ENCODE measurements at regions not wholly inside any gene's neighbourhood (a gene's known extent, or its start where the extent isn't known, plus 50 kb on each side); places are given as distances from the start of the nearest gene placed in this dataset.

DNA sequence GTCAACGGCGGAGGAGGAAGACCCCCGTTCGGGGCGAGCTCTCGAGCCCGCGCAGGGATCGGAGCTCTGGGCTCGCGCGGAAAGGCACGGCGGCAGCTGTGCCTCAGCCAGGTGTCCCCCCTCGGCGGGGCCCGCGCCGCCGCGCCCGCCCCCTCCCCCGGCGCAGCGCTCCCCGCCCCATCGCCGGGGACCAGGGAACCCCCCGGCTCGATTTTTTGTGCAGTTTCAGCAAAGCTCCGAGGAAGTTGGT, 110.0 kb downstream of the KCNRG start:
- no peaks in the 10 kb centered on the region for H3K27me3 ChIP-seq (ENCODE audit: insufficient read depth, low read depth)
- intact Hi-C loops (cut with micrococcal nuclease; ENCODE audit: unreplicated experiment): loop anchor here (2.0 to 10.0 kb wide), 2 partner anchors 128 to 550 kb away; partner anchors contain the start of gene TRIM13
- H3K4me3 ChIP-seq: peak overlapping the region; percentile 91
- H3K27ac ChIP-seq: peak overlapping the region; percentile 80
- H3K4me1 ChIP-seq (replicated peaks; ENCODE audit: insufficient read depth): peaks cover 29% of the 10 kb centered on the region
- BruUV-seq (replicated peaks): no TSS peak
- peaks cover 34% of the 10 kb centered on the region for H3K79me2 ChIP-seq (ENCODE audit: low read depth)
- peak overlapping the region; percentile 93 for H2AFZ ChIP-seq
- no peak for TF ChIP-seq EZH2 (IDR thresholded peaks at IDR 0.05; ENCODE audit: low read depth)
- TF ChIP-seq, protein P1, sequence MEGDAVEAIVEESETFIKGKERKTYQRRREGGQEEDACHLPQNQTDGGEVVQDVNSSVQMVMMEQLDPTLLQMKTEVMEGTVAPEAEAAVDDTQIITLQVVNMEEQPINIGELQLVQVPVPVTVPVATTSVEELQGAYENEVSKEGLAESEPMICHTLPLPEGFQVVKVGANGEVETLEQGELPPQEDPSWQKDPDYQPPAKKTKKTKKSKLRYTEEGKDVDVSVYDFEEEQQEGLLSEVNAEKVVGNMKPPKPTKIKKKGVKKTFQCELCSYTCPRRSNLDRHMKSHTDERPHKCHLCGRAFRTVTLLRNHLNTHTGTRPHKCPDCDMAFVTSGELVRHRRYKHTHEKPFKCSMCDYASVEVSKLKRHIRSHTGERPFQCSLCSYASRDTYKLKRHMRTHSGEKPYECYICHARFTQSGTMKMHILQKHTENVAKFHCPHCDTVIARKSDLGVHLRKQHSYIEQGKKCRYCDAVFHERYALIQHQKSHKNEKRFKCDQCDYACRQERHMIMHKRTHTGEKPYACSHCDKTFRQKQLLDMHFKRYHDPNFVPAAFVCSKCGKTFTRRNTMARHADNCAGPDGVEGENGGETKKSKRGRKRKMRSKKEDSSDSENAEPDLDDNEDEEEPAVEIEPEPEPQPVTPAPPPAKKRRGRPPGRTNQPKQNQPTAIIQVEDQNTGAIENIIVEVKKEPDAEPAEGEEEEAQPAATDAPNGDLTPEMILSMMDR (conservative IDR thresholded peaks at IDR 0.05): no peak
- H3K9me2 ChIP-seq (ENCODE audit: insufficient read depth): no peaks in the 10 kb centered on the region
- DNase-seq: no peak
- ChIA-PET CTCF (interaction anchor here (0.6 kb wide), 1 partner anchor 494 kb away, joined by 3 read pairs; no protein-coding TSS in a partner anchor), POLR2A (ENCODE audit: unreplicated experiment) (interaction anchor here (0.5 to 0.6 kb wide), 2 partner anchors 189 to 317 kb away, joined by 4 to 6 read pairs; partner anchors contain the start of gene SPRYD7)
- no peaks in the 10 kb centered on the region for H3K36me3 ChIP-seq (ENCODE audit: low read depth)
- no peaks in the 10 kb centered on the region for H3K9me3 ChIP-seq (ENCODE audit: insufficient read depth, low read depth)
- H3K4me2 ChIP-seq: peak overlapping the region; percentile 87
- peaks cover 21% of the 10 kb centered on the region; the same call in 1 of the 2 replicates for H3F3A ChIP-seq (ENCODE audit: insufficient read depth, low read depth)
- H4K20me1 ChIP-seq (ENCODE audit: insufficient read depth): no peaks in the 10 kb centered on the region

- CTCF ChIA-PET: interaction anchor here (0.6 kb wide), 1 partner anchor 494 kb away, joined by 3 read pairs; no protein-coding TSS in a partner anchor
- H3K27me3 ChIP-seq (ENCODE audit: insufficient read depth, low read depth): no peaks in the 10 kb centered on the region
- H3K79me2 ChIP-seq (ENCODE audit: low read depth): peaks cover 32% of the 10 kb centered on the region
- no peaks in the 10 kb centered on the region for H3K36me3 ChIP-seq (ENCODE audit: low read depth)
- peaks cover 29% of the 10 kb centered on the region for H3K4me1 ChIP-seq (replicated peaks; ENCODE audit: insufficient read depth)
- H3K4me2 ChIP-seq: peak overlapping the region; percentile 87
- BruUV-seq (replicated peaks): no TSS peak
- peak overlapping the region; percentile 80 for H3K27ac ChIP-seq
- peak; percentile 74 to 82 for DNase-seq
- POLR2A ChIA-PET (ENCODE audit: unreplicated experiment): interaction anchor here (0.5 to 0.6 kb wide), 3 partner anchors 24 to 317 kb away, joined by 4 to 8 read pairs (median 6); partner anchors contain the start of gene SPRYD7
- intact Hi-C loops (cut with micrococcal nuclease; ENCODE audit: unreplicated experiment): loop anchor here (2.0 to 10.0 kb wide), 2 partner anchors 129 to 549 kb away; partner anchors contain the start of gene TRIM13
- no peaks in the 10 kb centered on the region for H3K9me2 ChIP-seq (ENCODE audit: insufficient read depth)
- H3K9me3 ChIP-seq (ENCODE audit: insufficient read depth, low read depth): no peaks in the 10 kb centered on the region
- no peaks in the 10 kb centered on the region for H4K20me1 ChIP-seq (ENCODE audit: insufficient read depth)
- TF ChIP-seq, protein P1 (conservative IDR thresholded peaks at IDR 0.05): no peak
- TF ChIP-seq EZH2 (IDR thresholded peaks at IDR 0.05; ENCODE audit: low read depth): no peak
- peak overlapping the region; percentile 91 for H3K4me3 ChIP-seq
- peak overlapping the region; percentile 93 for H2AFZ ChIP-seq
- peaks cover 21% of the 10 kb centered on the region; the same call in 1 of the 2 replicates for H3F3A ChIP-seq (ENCODE audit: insufficient read depth, low read depth)
Measured at GRCh38 chr13:50125554-50126262, 110.5 kb downstream of the KCNRG start.

DNA sequence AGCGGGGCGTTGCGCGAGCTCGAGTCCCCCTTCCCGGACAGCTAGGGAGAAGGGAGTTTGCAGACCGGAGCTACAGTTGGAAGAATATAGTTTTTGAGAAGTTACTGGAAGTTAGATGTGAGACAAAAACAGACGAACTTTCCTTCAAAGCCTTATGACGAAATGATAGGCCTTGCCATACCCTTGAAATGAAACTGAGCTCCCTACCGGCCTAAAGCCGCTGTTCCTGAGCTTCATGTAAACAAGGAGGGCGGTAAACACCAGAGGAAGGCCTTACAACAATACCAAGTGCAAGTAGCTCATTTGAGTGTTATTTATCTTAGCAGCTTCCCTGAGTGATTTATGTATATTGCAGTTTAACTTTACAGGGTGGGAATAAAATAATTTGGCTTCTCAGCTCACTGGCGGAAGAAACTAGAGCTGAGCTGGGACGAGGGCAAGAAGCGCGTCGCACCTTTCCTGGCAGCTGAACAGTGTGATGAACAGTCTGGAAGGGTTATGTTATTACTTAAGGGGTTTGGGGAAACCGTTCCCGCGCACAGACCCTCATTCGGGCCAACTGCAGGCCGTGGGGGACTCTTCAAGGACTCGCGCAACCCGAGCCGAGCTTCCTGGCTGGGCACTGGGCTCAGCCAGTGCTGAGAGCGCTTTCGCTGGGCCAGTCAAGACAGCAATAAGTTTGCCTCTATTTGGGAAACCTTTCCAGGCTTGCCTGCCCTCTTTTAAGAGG, 111.2 kb downstream of the KCNRG start:
- intact Hi-C loops (cut with micrococcal nuclease; ENCODE audit: unreplicated experiment): loop anchor here (10.0 kb wide), 1 partner anchor 548 kb away; no protein-coding TSS in a partner anchor
- BruUV-seq (replicated peaks): TSS peak; percentile 53
- ChIA-PET POLR2A (ENCODE audit: unreplicated experiment) (interaction anchor here (0.5 to 0.6 kb wide), 3 partner anchors 25 to 225 kb away, joined by 5 to 8 read pairs (median 6); no protein-coding TSS in a partner anchor), CTCF (no interaction called here)
- peak overlapping the region; percentile 93 for H2AFZ ChIP-seq
- TF ChIP-seq, protein P1 (conservative IDR thresholded peaks at IDR 0.05): no peak
- no peak for TF ChIP-seq EZH2 (IDR thresholded peaks at IDR 0.05; ENCODE audit: low read depth)
- peaks cover 24% of the 10 kb centered on the region for H3K79me2 ChIP-seq (ENCODE audit: low read depth)
- peak in 1 of 2 experiments; percentile 58 for DNase-seq
- H3K27me3 ChIP-seq (ENCODE audit: insufficient read depth, low read depth): no peaks in the 10 kb centered on the region
- peak overlapping the region; percentile 91 for H3K4me3 ChIP-seq
- no peaks in the 10 kb centered on the region for H4K20me1 ChIP-seq (ENCODE audit: insufficient read depth)
- peak overlapping the region; percentile 87 for H3K4me2 ChIP-seq
- H3K9me2 ChIP-seq (ENCODE audit: insufficient read depth): no peaks in the 10 kb centered on the region
- no peaks in the 10 kb centered on the region for H3K9me3 ChIP-seq (ENCODE audit: insufficient read depth, low read depth)
- no peaks in the 10 kb centered on the region for H3K36me3 ChIP-seq (ENCODE audit: low read depth)
- H3F3A ChIP-seq (ENCODE audit: insufficient read depth, low read depth): peaks cover 21% of the 10 kb centered on the region; the same call in 1 of the 2 replicates
- peak overlapping the region; percentile 80 for H3K27ac ChIP-seq
- peaks cover 29% of the 10 kb centered on the region for H3K4me1 ChIP-seq (replicated peaks; ENCODE audit: insufficient read depth)

Measured in PC-9 (cell line).